HG03175 (cell line): ENCODE measurements at regions not wholly inside any gene's neighbourhood (a gene's known extent, or its start where the extent isn't known, plus 50 kb on each side); places are given as distances from the start of the nearest gene placed in this dataset.

ENCODE experiments used
- ATAC-seq: cut with Tn5 transposase; IDR thresholded peaks from one replicate; pipeline ENCODE4 v1.9.1; 2021; ENCODE audit warnings: mild to moderate bottlenecking, moderate library complexity; ENCODE audit not compliant: unreplicated experiment

DNA sequence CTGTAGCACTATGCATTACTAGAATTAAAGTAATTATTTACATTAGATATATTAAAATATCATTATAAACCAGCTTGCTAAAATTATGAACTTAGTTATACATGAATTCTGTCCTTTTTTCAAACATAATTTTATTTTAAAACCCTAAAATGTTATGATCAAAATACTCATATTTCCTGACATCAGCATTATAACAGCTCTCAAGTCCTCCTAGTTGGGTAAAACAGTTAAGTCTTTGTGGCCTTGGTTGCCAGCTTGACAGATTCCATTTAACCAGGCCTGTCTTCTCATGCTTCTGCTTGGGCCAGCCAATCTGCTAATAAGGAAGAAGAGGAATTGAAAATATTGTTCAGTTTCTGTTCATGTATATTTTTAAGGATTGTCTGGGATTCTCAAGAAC, 147.9 kb upstream of the SLC35B3 start:
- no peak for ATAC-seq

DNA sequence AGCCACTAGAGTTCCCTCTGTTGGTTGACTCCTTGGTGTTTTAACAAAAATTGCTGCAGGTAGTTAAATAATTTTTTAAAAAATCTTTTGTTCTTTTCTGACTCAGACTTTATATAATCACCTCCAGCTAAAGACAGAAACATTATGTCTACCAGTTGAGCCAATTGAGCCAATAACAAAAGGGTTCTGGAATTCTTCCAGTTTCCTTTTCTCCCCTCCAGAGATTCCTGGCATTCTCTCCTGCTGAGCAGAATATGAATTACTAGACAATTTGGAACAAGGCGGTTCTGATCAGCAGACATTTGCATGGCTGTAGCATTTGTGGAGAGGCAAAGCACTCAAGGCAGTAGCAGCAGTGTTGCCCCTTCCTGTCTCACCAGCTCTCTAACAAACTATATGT, 144.0 kb upstream of the SLC35B3 start:
- ATAC-seq = no peak

GRCh38 chr6:8578006-8578405, 142.7 kb upstream of the SLC35B3 start:
- no peak for ATAC-seq

GRCh38 chr6:8574749-8575468, 139.6 kb upstream of the SLC35B3 start:
- no peak for ATAC-seq

- no peak for ATAC-seq
These were observed 139.0 kb upstream of the SLC35B3 start for GRCh38 chr6:8574311-8574710.

GRCh38 chr6:8570256-8570920, 135.0 kb upstream of the SLC35B3 start:
- no peak for ATAC-seq

- ATAC-seq = no peak
These were observed 126.8 kb upstream of the SLC35B3 start for GRCh38 chr6:8562125-8562524.

DNA sequence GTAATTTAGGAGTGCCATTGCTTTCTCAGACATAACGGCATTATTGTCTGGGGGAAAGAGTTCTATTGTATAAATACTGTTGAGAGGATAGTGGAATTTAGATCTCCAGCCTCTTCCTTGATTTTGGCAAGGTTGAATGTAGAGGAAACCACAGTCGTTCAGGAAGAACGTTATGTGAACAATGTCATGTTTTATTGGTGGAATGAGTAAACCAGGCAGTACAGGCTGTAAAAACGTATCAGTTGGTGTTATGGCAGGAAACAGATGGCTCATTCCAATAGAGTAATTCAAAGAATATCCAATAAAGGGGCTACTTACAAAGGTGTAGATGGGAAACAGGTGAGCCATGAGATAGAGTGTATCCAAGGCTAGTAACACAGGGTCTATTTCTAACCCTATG, 123.6 kb upstream of the SLC35B3 start:
- no peak for ATAC-seq

GRCh38 chr6:8557014-8557748, 121.8 kb upstream of the SLC35B3 start:
- ATAC-seq = no peak

DNA sequence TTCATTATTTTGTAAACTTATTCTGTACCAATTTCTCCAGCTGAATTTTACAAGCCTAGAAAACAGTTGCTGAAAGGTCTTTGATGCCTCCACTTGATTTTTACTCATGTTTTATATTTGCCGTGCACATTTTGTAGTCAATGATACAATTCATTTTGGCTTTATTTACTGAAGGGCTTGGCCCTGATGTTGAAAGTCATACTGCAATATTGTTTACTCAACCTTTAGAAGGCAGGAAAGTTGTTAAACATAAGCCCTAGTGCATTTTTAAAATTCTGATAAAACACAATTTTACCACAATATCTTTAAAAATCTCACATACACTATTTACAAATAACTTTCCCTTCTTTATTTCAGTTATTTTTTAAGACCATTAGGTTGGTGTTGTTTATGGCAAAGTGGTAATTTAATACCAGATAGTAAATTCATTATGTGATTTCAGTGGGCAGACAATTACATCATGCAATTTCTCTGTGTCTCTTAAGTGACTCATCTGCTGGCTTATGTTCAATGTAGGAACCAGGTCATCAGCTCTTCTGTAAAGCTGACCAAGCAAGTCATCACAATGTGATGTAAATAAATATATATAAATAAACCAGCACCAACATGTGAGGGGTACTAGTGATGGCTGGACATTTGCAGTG, 121.1 kb upstream of the SLC35B3 start:
- no peak for ATAC-seq

DNA sequence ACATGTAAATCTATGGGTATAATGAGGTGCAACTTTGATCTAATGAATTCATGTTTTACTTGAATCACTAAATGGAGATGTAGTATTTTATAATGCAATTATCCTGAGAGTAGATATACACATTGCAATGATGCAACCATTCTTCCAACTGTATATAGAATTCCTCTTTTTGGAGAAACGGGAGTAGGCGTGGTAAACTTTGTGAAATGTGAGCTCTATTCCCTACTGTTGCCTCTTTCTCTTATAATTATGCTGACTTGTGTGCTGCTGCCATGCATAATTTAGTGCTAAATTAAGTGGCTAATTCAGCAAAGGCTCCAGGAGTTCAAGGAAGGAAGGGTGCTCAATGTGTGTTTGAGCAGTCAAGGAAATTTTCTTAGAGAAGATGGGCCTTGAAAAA, 116.6 kb upstream of the SLC35B3 start:
- ATAC-seq = no peak

GRCh38 chr6:8551386-8551785, 116.0 kb upstream of the SLC35B3 start:
- no peak for ATAC-seq

- no peak for ATAC-seq
These were observed 113.9 kb upstream of the SLC35B3 start for GRCh38 chr6:8549074-8549790.

GRCh38 chr6:8546496-8546895, 111.2 kb upstream of the SLC35B3 start:
- no peak for ATAC-seq

DNA sequence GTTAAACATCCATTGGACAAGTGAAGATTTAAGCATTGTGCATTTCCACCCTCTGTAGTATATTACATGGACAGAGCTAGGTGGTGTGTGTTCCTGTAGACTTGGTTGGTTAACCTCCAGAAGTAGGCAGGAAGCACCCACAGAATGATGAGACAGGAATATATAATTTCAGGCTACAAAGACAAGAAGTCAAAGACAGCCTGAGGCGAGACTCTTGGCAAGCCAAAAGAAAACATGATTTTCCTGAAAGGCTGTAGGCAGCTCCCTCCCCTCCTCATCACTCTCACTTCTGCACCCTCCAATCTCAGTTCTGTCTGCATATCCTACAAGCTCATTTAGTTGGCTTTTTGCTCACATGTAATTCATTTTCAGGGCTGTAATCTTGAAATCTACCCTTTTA, 110.0 kb upstream of the SLC35B3 start:
- no peak for ATAC-seq

DNA sequence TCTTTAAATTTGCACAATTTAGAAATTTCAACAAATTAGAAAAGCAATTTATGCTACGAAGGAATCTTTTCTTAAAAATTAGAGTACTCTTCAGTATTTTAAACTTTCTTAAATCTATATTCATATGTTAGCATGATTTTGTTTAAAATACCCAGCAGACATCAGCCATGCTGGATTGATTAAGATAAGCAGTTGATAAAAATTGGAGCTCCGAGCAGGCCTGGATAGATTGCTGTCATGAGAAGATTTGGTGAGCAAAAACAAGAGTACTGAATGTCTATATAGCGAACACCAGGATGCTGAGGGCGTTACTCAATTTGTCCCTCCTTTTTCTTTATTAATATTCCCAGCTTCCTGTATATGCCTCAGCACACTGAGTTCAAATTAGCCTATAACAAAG, 108.4 kb upstream of the SLC35B3 start:
- no peak for ATAC-seq

DNA sequence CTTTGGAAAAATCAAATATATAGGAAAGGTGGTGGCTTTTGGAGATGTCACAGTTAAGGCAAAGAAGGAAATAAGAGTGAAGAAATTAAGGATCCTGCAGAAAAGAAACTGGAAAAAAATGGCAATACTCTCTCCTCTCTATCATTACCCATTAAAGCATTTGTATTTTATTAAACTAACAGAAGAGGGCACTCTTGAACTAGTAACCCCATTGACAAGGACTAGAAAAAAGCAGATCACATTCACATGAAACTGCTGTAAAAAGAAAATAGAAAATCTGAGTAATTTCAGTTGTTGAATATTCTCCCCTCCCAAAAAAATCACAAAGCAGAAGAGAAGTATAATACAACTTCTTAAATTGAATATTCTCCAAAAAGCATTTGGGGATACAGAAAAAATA, 104.1 kb upstream of the SLC35B3 start:
- ATAC-seq = no peak

- no peak for ATAC-seq
These were observed 100.8 kb upstream of the SLC35B3 start for GRCh38 chr6:8536122-8536521.

GRCh38 chr6:8535519-8535918, 100.2 kb upstream of the SLC35B3 start:
- no peak for ATAC-seq

DNA sequence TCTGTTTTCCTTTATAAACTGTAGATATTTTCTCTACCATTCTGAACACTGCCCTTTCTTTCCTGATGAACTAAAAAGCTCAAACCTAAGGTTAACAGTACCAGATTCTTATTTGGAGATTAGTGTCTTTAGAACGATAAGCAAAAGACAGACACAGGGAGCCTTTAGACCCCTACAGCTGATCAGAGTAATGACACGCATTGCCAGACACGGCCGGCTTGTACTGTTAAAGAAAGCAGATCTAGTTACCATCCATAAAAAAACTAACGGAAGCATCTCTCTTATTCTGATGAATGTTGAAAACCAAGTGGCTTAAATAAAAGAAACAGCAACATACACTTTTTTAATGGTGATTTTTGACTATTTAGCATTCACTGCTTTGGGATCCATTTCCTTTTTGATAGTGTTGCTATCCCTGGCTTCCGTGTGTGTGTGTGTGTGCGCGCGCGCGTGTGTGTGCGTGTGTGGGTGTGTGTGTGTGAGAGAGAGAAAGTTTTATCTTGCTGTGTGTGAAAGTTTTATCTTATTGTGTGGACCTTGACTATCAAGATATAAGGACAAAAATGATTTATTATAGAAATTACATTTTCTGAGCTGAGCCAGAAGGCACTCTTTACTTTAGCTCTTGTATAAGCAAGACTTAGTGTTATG, 95.6 kb upstream of the SLC35B3 start:
- no peak for ATAC-seq
